IPS-NIHi7 (cell line): ENCODE measurements at regions not wholly inside any gene's neighbourhood (a gene's known extent, or its start where the extent isn't known, plus 50 kb on each side); places are given as distances from the start of the nearest gene placed in this dataset.

ENCODE experiments used
- DNase-seq: peaks from one replicate; pipeline ENCODE4 v3.0.0; 2012; ENCODE audit warnings: mixed read lengths; ENCODE audit errors: extremely low spot score

GRCh38 chr14:98741523-98741922 is 530.5 kb downstream of the BCL11B start:
- no peak for DNase-seq

DNA sequence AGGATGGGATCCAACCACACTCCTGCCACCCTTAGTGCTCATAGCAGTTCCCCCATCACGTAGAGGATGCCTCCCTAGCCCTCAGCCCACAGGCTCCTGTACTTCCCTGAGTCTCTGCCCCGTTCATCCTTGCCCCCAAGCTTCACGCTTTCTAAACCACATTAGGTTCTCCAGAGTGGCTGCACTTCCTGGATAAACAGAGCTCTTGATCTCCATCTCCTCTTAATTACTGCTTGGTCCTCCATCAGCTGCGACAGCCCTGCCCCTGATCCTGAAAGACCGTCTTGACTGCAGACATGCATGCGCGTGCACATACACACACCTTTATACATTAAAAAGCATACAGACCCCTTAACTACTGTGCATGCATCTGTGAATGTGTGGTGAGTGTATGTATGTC is 530.0 kb downstream of the BCL11B start:
- no peak for DNase-seq

DNA sequence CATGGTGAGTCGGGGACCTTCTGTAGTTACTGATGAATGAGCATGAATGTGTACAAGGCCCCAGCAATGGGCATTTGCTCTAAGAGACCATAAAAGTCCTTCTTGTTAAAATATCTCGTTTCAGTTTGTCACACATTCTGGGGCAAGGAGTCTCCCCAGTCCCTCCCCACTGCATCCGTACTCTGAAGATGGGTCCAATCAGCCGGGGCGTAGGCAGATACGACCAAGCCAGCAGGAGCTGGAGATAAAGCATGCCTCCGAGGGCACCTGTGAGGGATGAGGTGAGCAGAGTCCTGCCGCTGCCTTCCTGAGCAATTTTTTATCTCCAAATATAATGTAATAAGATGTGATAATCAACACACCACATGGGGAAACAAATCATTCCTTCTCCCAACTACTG is 528.5 kb downstream of the BCL11B start:
- no peak for DNase-seq

DNA sequence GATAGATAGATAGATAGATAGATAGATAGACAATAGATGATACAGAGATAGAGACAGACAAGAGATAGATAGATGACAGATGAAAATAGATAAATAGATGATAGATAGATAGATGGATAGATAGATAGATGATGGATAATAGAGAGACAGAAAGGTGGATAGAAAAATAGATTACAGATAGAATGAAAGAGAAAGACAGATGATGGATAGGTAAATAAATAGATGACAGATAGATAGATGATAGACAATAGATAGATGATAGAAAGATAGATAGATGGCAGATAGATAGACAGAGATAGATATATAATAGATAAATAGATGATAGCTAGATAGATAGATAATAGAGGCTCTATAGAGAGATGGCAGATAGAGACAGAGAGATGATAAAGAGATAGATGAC is 523.0 kb downstream of the BCL11B start:
- no peak for DNase-seq

DNA sequence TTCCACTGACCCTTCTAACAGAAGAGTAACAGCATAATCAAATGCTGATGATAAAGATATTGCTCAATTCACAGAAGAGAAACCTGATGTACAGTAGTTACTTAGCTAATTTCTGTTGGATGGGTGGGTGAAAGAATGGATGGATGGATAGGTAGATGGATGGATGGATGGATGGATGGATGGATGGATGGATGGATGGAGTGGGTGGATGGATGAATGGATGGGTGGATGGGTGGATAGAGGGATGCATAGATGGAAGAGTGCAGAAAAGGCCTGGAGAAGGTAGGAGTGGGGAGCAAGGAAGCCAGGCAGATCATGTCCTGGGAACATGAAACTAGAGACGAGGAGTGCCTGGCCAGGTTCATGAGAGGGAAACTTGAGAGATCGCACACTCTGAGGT is 520.9 kb downstream of the BCL11B start:
- no peak for DNase-seq

DNA sequence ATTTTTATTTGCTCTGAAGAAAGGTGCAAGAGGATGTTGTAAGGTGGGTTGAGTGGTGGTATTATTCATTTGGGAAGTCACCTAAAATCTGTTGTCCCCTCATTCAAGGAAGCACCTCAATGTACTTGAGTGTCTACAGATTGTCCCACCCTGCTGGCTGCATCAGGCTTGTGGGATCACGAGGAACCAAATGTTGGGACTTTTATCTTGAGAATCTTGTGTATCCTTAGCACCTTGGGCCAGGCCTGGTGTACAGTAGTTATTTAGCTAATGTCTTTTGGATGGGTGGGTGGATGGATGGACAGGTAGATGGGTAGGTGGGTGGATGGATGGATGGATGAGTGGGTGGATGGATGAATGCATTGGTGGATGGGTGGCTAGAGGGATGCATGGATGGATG is 519.3 kb downstream of the BCL11B start:
- no peak for DNase-seq

GRCh38 chr14:98754343-98755020 is 517.5 kb downstream of the BCL11B start:
- DNase-seq, result no peak

GRCh38 chr14:98756749-98757148 is 515.2 kb downstream of the BCL11B start:
- DNase-seq, result no peak

- no peak for DNase-seq
These were observed 513.6 kb downstream of the BCL11B start for GRCh38 chr14:98758440-98758839.

- DNase-seq, result no peak
These were observed 510.0 kb downstream of the BCL11B start for GRCh38 chr14:98761993-98762392.

- no peak for DNase-seq
These were observed 505.2 kb downstream of the BCL11B start for GRCh38 chr14:98766818-98767217.

DNA sequence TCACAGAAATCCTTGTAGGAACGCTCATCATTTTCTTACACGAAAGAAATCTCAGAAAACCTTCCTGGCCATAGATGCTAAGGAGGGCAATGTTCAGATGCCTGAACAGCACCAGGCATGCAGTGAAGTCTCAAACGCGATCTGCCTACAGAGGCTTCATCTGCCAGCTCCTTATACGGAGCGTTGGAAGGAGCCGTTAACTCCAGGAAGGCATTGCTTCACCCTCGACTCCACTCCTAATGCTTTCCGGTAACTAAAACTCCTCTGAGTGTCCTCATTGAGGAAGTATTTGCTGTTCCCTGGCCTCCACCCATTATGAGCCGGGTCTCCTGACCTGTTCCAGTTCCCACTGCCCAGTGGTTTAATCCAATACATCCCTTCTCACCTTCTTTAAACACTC is 502.7 kb downstream of the BCL11B start:
- no peak for DNase-seq

- DNase-seq, result no peak
These were observed 501.8 kb downstream of the BCL11B start for GRCh38 chr14:98770151-98770550.

DNA sequence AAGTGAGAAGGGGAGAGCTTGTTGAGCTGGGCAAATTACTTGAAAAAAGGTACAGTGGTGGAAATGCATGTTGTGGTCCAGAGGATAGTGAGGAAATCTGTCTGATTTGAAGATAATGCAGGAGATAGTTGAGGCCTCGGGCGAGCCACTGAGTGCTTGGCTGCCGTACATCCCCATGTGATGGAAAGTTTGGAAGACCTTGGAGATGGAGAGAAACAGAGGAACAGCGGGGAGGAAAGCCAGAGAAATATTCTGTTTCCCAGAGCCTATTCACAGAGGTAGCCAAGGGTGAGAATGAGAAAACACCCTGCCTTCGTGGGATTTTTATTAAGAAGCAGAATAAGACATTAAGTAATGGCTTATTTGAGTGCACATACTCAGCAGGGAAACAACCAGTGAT is 498.2 kb downstream of the BCL11B start:
- no peak for DNase-seq

DNA sequence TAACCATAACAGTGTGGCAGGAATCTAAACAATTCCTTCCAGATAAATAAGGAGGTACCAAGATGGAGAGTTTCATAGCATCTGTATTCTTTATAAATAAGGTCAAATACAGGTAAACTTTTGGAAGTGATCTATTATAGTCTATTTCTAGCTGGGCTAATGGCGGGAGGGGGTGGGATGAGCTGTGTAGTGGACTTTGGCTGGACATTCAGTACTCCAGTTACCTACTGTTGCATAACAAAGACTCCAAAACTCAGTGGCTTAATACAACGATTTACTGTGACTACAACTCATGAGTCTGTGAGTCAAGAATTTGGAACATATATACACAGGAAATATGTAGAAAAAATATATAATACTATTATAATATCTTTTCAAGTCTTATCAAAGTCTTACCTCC is 496.1 kb downstream of the BCL11B start:
- no peak for DNase-seq

DNA sequence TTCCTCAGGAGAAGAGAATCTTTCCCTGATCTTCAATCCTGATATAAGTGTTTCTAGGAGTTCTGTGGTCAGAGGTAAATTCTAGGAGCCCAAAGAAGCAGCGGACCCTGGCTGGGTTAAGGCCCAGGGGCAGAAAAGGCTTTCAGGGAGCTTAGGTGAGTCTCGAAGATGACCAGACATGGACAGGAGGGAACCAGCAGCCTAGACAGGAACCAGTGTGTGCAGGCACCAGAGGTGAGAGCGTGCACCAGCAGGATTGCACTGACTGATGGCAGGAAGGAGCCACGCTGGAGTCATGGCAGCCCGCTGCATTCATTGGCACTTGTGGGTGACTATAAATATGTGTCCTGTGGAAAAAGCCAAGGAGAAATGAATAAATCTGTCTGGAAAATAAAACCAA is 489.9 kb downstream of the BCL11B start:
- no peak for DNase-seq

DNA sequence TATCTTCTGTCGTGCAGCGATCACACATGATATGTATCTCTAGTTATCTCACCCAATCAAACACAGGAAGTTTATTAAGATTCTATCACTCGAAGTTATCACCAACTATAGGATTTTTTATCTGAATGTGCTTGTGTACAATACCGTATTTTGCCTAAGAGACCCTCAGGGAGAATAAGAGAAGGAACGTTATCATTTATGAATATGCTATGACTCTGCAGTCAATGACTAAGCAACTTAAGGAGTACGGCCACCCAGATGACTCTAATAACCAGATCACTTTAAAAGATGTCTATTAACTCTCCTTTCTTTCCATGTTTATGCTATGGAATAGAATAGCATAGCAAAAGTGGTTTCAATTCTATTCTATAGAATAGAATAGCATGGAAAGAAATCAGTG is 486.4 kb downstream of the BCL11B start:
- no peak for DNase-seq

DNA sequence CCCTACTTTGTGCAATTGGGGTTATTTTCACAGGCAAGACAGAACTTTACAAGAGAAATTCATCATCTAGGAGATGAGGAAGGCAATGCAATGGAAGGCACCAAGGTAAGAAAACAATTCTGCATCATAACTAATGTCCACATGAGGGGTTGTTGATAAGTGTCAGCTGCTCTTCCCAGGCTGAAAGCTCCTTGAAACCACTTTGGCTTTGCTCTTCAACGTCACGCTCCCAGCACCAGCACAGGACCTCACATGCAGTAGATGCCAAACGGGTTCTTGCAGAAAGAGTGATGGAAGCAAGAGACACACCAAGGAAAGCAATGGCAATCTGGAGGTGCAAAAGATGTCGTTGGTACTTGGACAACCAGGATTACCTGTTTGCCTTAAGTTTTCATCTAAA is 485.5 kb downstream of the BCL11B start:
- DNase-seq, result no peak

DNA sequence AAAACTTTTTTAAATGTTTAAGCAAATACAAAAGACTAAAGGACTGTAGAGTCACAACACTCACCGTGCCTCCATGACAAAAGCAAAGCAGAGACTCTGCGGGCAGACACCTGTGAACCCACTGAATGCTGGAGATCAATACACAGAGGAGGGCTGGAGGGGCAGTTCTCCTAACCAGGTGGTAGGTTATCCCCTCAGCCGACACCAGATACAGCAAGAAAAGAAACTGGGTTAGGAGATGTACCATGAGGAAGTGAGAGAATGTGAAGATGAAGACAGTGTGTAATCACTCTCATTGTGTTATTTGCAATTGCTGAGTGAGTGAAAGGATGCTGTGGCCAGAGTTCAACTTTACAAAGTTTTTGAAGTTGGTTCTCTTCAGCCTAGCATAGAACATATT is 480.3 kb downstream of the BCL11B start:
- no peak for DNase-seq

DNA sequence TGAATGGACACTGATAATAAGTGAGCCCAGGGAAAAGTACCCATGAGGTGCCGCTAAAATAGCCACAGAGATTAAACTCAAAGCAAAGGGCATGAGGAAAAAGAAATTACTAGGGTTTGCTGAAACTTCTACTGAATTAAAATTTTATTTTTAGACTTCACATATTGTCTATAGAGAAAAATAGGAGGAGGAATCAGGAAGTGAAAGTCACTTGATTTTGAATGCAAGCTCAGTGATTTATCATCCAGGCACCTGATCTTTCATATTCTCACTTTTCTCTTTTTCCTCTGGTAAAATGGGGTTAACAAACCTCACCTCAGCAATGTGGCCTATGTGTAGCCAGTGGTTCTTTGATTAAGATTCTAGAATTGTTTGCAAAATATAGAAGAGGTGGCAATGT is 479.8 kb downstream of the BCL11B start:
- DNase-seq, result no peak

- DNase-seq, result no peak
These were observed 473.9 kb downstream of the BCL11B start for GRCh38 chr14:98798099-98798498.

GRCh38 chr14:98799891-98800290 is 472.1 kb downstream of the BCL11B start:
- no peak for DNase-seq

GRCh38 chr14:98802044-98802443 is 470.0 kb downstream of the BCL11B start:
- no peak for DNase-seq

- no peak for DNase-seq
These were observed 468.8 kb downstream of the BCL11B start for GRCh38 chr14:98803196-98803595.
